ENCODE measurements at regions not wholly inside any gene's neighbourhood (a gene's known extent, or its start where the extent isn't known, plus 50 kb on each side); places are given as distances from the start of the nearest gene placed in this dataset.

DNA sequence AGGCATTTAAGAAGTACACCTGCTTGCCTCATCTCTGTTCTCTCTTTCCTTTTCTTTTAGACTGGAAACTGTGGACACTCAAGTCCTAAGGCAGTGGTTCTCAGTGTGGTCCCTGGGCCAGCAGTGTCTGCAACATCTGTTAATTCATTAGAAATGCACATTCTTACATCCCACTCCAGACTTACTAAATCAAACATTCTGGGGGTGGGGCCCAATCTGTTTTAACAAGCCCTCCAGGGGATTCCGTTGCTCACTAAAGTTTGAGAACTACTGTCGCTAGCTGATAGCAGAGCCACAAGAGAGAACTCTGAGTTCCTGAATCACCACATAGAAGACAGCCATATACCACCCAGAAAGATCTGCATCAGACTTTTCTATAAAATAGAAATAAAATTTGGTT, 430.6 kb downstream of the BCOR start:
- TF ChIP-seq, protein P1, sequence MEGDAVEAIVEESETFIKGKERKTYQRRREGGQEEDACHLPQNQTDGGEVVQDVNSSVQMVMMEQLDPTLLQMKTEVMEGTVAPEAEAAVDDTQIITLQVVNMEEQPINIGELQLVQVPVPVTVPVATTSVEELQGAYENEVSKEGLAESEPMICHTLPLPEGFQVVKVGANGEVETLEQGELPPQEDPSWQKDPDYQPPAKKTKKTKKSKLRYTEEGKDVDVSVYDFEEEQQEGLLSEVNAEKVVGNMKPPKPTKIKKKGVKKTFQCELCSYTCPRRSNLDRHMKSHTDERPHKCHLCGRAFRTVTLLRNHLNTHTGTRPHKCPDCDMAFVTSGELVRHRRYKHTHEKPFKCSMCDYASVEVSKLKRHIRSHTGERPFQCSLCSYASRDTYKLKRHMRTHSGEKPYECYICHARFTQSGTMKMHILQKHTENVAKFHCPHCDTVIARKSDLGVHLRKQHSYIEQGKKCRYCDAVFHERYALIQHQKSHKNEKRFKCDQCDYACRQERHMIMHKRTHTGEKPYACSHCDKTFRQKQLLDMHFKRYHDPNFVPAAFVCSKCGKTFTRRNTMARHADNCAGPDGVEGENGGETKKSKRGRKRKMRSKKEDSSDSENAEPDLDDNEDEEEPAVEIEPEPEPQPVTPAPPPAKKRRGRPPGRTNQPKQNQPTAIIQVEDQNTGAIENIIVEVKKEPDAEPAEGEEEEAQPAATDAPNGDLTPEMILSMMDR (IDR thresholded peaks at IDR 0.05): no peak
- TF ChIP-seq EP300 (IDR thresholded peaks at IDR 0.05): no peak
